ENCODE measurements at regions not wholly inside any gene's neighbourhood (a gene's known extent, or its start where the extent isn't known, plus 50 kb on each side); places are given as distances from the start of the nearest gene placed in this dataset.

DNA sequence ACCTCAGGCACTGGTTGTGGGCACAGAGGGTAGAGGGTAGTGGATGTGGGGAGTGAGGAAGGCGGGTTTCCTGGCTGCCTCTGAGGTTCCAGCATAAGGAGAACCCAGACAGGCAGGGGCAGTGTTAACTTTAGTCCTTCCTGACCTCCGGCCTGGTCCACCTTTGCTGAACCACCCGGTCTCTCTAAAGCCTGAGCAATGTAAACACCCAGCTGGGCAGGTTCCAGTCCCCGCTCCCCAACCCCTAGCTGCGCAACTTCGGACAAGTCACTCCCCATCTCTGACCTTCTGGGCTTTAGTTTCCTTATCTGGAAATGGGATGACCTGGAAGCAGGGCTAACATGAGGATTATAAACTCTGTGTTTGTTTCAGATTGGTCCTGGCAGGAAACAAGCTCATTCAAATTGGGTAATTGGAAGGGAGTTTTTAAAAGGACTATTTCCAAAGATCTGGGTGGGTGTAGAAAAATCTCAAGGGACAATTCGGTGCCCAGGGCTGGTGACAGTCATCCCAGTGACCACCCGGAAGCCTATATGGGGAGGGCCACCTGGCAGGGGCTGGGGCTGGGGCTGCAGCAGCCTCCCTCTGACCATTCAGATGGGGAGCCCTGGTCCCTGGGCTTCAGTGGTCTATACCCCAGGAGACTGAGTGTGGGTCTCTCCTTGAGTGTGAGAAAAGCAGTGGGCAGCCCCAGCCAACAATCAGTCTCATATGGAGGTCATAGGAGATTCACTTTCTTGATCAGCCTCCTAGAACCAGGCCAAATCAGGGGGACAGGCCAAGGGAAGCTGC, 108.3 kb upstream of the SYT13 start (continued):
- peak; percentile 27; the same call in 1 of the 2 replicates for TF ChIP-seq ELF3 (CRISPR knock-in tag; IDR thresholded peaks at IDR 0.05)
- TF ChIP-seq, protein P1, sequence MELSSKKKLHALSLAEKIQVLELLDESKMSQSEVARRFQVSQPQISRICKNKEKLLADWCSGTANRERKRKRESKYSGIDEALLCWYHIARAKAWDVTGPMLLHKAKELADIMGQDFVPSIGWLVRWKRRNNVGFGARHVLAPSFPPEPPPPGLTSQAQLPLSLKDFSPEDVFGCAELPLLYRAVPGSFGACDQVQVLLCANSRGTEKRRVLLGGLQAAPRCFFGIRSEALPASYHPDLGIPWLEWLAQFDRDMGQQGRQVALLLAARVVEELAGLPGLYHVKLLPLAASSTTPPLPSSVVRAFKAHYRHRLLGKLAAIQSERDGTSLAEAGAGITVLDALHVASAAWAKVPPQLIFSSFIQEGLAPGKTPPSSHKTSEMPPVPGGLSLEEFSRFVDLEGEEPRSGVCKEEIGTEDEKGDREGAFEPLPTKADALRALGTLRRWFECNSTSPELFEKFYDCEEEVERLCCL (CRISPR knock-in tag; IDR thresholded peaks at IDR 0.05; ENCODE audit: borderline replicate concordance), result no peak
- peak; percentile 58; the same call in 1 of the 2 replicates for TF ChIP-seq ZFX (CRISPR knock-in tag; IDR thresholded peaks at IDR 0.05; ENCODE audit: low read depth)
- no peak for TF ChIP-seq XBP1 (CRISPR knock-in tag; IDR thresholded peaks at IDR 0.05)
- TF ChIP-seq THAP11 (CRISPR knock-in tag; IDR thresholded peaks at IDR 0.05), result no peak
- TF ChIP-seq EP300 (IDR thresholded peaks at IDR 0.05; ENCODE audit: low read depth in 2 of 2, low read length in 2 of 2), result peak in 1 of 2 experiments; percentile 31; a peak in 1 of 4 replicates
- TF ChIP-seq EP300 (CRISPR knock-in tag; IDR thresholded peaks at IDR 0.05; ENCODE audit: borderline replicate concordance), result no peak
- TF ChIP-seq TEAD3 (CRISPR knock-in tag; optimal IDR thresholded peaks at IDR 0.05; ENCODE audit: borderline replicate concordance), result no peak
- TF ChIP-seq, protein P2, sequence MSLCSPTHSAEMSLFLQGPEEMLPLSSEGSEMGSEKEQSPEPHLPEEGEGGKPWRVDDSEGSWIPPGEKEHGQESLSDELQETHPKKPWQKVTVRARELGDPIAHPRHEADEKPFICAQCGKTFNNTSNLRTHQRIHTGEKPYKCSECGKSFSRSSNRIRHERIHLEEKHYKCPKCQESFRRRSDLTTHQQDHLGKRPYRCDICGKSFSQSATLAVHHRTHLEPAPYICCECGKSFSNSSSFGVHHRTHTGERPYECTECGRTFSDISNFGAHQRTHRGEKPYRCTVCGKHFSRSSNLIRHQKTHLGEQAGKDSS (CRISPR knock-in tag; IDR thresholded peaks at IDR 0.05; ENCODE audit: borderline replicate concordance, low read depth), result peak; percentile 61; the same call in 1 of the 2 replicates
- TF ChIP-seq, protein P3, sequence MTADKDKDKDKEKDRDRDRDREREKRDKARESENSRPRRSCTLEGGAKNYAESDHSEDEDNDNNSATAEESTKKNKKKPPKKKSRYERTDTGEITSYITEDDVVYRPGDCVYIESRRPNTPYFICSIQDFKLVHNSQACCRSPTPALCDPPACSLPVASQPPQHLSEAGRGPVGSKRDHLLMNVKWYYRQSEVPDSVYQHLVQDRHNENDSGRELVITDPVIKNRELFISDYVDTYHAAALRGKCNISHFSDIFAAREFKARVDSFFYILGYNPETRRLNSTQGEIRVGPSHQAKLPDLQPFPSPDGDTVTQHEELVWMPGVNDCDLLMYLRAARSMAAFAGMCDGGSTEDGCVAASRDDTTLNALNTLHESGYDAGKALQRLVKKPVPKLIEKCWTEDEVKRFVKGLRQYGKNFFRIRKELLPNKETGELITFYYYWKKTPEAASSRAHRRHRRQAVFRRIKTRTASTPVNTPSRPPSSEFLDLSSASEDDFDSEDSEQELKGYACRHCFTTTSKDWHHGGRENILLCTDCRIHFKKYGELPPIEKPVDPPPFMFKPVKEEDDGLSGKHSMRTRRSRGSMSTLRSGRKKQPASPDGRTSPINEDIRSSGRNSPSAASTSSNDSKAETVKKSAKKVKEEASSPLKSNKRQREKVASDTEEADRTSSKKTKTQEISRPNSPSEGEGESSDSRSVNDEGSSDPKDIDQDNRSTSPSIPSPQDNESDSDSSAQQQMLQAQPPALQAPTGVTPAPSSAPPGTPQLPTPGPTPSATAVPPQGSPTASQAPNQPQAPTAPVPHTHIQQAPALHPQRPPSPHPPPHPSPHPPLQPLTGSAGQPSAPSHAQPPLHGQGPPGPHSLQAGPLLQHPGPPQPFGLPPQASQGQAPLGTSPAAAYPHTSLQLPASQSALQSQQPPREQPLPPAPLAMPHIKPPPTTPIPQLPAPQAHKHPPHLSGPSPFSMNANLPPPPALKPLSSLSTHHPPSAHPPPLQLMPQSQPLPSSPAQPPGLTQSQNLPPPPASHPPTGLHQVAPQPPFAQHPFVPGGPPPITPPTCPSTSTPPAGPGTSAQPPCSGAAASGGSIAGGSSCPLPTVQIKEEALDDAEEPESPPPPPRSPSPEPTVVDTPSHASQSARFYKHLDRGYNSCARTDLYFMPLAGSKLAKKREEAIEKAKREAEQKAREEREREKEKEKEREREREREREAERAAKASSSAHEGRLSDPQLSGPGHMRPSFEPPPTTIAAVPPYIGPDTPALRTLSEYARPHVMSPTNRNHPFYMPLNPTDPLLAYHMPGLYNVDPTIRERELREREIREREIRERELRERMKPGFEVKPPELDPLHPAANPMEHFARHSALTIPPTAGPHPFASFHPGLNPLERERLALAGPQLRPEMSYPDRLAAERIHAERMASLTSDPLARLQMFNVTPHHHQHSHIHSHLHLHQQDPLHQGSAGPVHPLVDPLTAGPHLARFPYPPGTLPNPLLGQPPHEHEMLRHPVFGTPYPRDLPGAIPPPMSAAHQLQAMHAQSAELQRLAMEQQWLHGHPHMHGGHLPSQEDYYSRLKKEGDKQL (CRISPR knock-in tag; IDR thresholded peaks at IDR 0.05; ENCODE audit: low read depth), result no peak
- no peak for TF ChIP-seq AGO2 (optimal IDR thresholded peaks at IDR 0.05; ENCODE audit: low read depth, low read length)
- peak; percentile 75 for TF ChIP-seq ZNF652 (CRISPR knock-in tag; IDR thresholded peaks at IDR 0.05; ENCODE audit: borderline replicate concordance, low read depth)
- TF ChIP-seq, protein P4, sequence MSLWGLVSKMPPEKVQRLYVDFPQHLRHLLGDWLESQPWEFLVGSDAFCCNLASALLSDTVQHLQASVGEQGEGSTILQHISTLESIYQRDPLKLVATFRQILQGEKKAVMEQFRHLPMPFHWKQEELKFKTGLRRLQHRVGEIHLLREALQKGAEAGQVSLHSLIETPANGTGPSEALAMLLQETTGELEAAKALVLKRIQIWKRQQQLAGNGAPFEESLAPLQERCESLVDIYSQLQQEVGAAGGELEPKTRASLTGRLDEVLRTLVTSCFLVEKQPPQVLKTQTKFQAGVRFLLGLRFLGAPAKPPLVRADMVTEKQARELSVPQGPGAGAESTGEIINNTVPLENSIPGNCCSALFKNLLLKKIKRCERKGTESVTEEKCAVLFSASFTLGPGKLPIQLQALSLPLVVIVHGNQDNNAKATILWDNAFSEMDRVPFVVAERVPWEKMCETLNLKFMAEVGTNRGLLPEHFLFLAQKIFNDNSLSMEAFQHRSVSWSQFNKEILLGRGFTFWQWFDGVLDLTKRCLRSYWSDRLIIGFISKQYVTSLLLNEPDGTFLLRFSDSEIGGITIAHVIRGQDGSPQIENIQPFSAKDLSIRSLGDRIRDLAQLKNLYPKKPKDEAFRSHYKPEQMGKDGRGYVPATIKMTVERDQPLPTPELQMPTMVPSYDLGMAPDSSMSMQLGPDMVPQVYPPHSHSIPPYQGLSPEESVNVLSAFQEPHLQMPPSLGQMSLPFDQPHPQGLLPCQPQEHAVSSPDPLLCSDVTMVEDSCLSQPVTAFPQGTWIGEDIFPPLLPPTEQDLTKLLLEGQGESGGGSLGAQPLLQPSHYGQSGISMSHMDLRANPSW (CRISPR knock-in tag; IDR thresholded peaks at IDR 0.05; ENCODE audit: borderline replicate concordance), result no peak
- TF ChIP-seq TCF7L2 (IDR thresholded peaks at IDR 0.05; ENCODE audit: low read depth, low read length), result no peak
- TF ChIP-seq ZBTB7B (CRISPR knock-in tag; IDR thresholded peaks at IDR 0.05), result peak; percentile 57; the same call in 1 of the 2 replicates
- TF ChIP-seq, protein P5, sequence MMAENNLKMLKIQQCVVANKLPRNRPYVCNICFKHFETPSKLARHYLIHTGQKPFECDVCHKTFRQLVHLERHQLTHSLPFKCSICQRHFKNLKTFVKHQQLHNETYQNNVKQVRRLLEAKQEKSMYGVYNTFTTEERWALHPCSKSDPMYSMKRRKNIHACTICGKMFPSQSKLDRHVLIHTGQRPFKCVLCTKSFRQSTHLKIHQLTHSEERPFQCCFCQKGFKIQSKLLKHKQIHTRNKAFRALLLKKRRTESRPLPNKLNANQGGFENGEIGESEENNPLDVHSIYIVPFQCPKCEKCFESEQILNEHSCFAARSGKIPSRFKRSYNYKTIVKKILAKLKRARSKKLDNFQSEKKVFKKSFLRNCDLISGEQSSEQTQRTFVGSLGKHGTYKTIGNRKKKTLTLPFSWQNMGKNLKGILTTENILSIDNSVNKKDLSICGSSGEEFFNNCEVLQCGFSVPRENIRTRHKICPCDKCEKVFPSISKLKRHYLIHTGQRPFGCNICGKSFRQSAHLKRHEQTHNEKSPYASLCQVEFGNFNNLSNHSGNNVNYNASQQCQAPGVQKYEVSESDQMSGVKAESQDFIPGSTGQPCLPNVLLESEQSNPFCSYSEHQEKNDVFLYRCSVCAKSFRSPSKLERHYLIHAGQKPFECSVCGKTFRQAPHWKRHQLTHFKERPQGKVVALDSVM (CRISPR knock-in tag; IDR thresholded peaks at IDR 0.05), result peak; percentile 20; the same call in 1 of the 2 replicates
